Prostate gland (tissue), 2 donors: ENCODE measurements at regions not wholly inside any gene's neighbourhood (a gene's known extent, or its start where the extent isn't known, plus 50 kb on each side); places are given as distances from the start of the nearest gene placed in this dataset.

ENCODE experiments used
- POLR2A ChIP-seq: fragments of 450-650 bp; IDR thresholded peaks from one replicate; pipeline ENCODE4 v1.6.1; 2016; ENCODE audit warnings: antibody characterized with exemption, mild to moderate bottlenecking
- POLR2AphosphoS5 ChIP-seq: sonication (generic); formaldehyde crosslinking; IDR thresholded peaks from one replicate; pipeline ENCODE4 v1.6.1; 2017; ENCODE audit warnings: antibody characterized with exemption
- TF ChIP-seq, protein P1 (sequence below), 4 experiments: fragments of 200-600 bp in 2 of 4; fragments of 450-650 bp in 2 of 4; sonication (generic) in 2 of 4; IDR thresholded peaks; 1 replicate in 3 of 4; 2 replicates in 1 of 4; pipeline ENCODE4 v1.5.1; 2016 to 2019; ENCODE audit warnings: antibody characterized with exemption in 4 of 4, mild to moderate bottlenecking in 2 of 4, moderate library complexity in 2 of 4

DNA sequence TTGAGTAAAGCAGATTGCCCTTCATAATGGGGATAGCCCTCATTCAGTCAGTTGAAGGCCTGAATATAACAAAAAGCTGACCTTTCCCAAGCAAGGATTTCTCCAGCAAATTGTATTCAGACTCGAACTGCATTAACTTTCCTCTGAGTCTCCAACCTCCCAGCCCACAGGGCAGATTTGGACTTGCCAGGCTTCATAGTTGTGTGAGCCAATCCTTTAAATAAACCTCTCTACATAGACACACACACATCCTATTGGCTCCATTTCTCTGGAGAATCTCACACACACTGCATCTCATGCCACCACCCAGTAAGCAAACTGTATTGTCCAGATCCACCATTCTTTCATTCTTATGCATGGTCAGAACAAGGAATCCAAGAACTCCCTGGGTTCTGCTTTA is 225.1 kb downstream of the MPDZ start:
- TF ChIP-seq, protein P1, sequence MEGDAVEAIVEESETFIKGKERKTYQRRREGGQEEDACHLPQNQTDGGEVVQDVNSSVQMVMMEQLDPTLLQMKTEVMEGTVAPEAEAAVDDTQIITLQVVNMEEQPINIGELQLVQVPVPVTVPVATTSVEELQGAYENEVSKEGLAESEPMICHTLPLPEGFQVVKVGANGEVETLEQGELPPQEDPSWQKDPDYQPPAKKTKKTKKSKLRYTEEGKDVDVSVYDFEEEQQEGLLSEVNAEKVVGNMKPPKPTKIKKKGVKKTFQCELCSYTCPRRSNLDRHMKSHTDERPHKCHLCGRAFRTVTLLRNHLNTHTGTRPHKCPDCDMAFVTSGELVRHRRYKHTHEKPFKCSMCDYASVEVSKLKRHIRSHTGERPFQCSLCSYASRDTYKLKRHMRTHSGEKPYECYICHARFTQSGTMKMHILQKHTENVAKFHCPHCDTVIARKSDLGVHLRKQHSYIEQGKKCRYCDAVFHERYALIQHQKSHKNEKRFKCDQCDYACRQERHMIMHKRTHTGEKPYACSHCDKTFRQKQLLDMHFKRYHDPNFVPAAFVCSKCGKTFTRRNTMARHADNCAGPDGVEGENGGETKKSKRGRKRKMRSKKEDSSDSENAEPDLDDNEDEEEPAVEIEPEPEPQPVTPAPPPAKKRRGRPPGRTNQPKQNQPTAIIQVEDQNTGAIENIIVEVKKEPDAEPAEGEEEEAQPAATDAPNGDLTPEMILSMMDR (IDR thresholded peaks at IDR 0.05), result no peak
- no peak for TF ChIP-seq POLR2A
- TF ChIP-seq POLR2AphosphoS5, result no peak
